ENCODE measurements at regions not wholly inside any gene's neighbourhood (a gene's known extent, or its start where the extent isn't known, plus 50 kb on each side); places are given as distances from the start of the nearest gene placed in this dataset.

- no peak for TF ChIP-seq SIN3A (IDR thresholded peaks at IDR 0.05; ENCODE audit: borderline replicate concordance, insufficient read depth, low read length)
- TF ChIP-seq FOXP2 (optimal IDR thresholded peaks at IDR 0.05; ENCODE audit: borderline replicate concordance, extremely low read depth, extremely low read length, insufficient read depth): no peak
- no peak for TF ChIP-seq REST (IDR thresholded peaks at IDR 0.05; ENCODE audit: insufficient read depth in 1 of 2, low read depth in 2 of 2, low read length in 2 of 2)
- TF ChIP-seq POLR2AphosphoS5 (IDR thresholded peaks at IDR 0.05; ENCODE audit: low read depth, low read length): no peak
- TF ChIP-seq TAF1 (IDR thresholded peaks at IDR 0.05; ENCODE audit: borderline replicate concordance, insufficient read depth, low read length): no peak
These were observed 117.1 kb downstream of the TBX19 start for GRCh38 chr1:168397806-168398205.

- TF ChIP-seq SIN3A (IDR thresholded peaks at IDR 0.05; ENCODE audit: borderline replicate concordance, insufficient read depth, low read length) (no peak), REST (IDR thresholded peaks at IDR 0.05; ENCODE audit: insufficient read depth in 1 of 2, low read depth in 2 of 2, low read length in 2 of 2) (no peak), FOXP2 (optimal IDR thresholded peaks at IDR 0.05; ENCODE audit: borderline replicate concordance, extremely low read depth, extremely low read length, insufficient read depth) (no peak), TAF1 (IDR thresholded peaks at IDR 0.05; ENCODE audit: borderline replicate concordance, insufficient read depth, low read length) (no peak)
These were observed 116.4 kb downstream of the TBX19 start for GRCh38 chr1:168396940-168397684.

- TF ChIP-seq POLR2AphosphoS5 (IDR thresholded peaks at IDR 0.05; ENCODE audit: low read depth, low read length): no peak
- TF ChIP-seq REST (IDR thresholded peaks at IDR 0.05; ENCODE audit: insufficient read depth in 1 of 2, low read depth in 2 of 2, low read length in 2 of 2): no peak
- no peak for TF ChIP-seq FOXP2 (optimal IDR thresholded peaks at IDR 0.05; ENCODE audit: borderline replicate concordance, extremely low read depth, extremely low read length, insufficient read depth)
- TF ChIP-seq TAF1 (IDR thresholded peaks at IDR 0.05; ENCODE audit: borderline replicate concordance, insufficient read depth, low read length): no peak
- TF ChIP-seq SIN3A (IDR thresholded peaks at IDR 0.05; ENCODE audit: borderline replicate concordance, insufficient read depth, low read length): no peak
These were observed 115.8 kb downstream of the TBX19 start for GRCh38 chr1:168396508-168396907.

- TF ChIP-seq FOXP2 (optimal IDR thresholded peaks at IDR 0.05; ENCODE audit: borderline replicate concordance, extremely low read depth, extremely low read length, insufficient read depth) (no peak), POLR2AphosphoS5 (IDR thresholded peaks at IDR 0.05; ENCODE audit: low read depth, low read length) (no peak), SIN3A (IDR thresholded peaks at IDR 0.05; ENCODE audit: borderline replicate concordance, insufficient read depth, low read length) (no peak), REST (IDR thresholded peaks at IDR 0.05; ENCODE audit: insufficient read depth in 1 of 2, low read depth in 2 of 2, low read length in 2 of 2) (no peak), TAF1 (IDR thresholded peaks at IDR 0.05; ENCODE audit: borderline replicate concordance, insufficient read depth, low read length) (no peak)
These were observed 114.2 kb downstream of the TBX19 start for GRCh38 chr1:168394858-168395257.
